Right lobe of liver (tissue), 4 donors: ENCODE measurements at regions not wholly inside any gene's neighbourhood (a gene's known extent, or its start where the extent isn't known, plus 50 kb on each side); places are given as distances from the start of the nearest gene placed in this dataset.

Source experiments
- POLR2A ChIP-seq: fragments of 450-650 bp; IDR thresholded peaks from one replicate; pipeline ENCODE4 v1.6.1; 2017; ENCODE audit warnings: antibody characterized with exemption, mild to moderate bottlenecking
- TF ChIP-seq, protein P1 (sequence below), 4 donors: fragments of 200-600 bp in 3 of 4; fragments of 450-650 bp in 1 of 4; IDR thresholded peaks; one replicate each; pipeline versions ENCODE4 v1.5.1 to v1.8.0; 2016 to 2022; ENCODE audit warnings: antibody characterized with exemption in 4 of 4, mild to moderate bottlenecking in 2 of 4
- donor health status: DM: no; HTN: no; CAD: no.
- donor health status: DM: no; HTN: no; CAD: no.
- donor health status: DM: no; HTN: yes; CAD: no.

DNA sequence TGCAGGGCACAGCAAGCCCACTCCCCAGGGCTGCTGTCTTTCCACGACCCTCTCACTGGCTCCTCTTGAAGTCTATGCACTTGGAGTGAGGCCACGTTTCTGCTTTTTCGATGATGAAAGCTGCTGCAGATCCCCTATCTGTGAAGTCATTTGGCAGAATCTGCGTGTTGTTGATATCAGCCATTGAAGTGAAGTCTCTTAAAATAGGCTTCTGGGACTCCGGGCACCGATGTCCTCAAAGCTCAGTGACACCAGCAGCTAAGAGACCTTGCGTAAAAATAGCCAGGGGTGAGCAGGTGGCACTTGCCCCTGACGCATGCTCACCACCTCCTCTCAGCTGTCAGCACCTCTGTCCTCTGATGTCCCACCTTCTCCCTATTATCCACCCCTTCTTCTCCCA is 89.4 kb upstream of the FHL2 start:
- TF ChIP-seq POLR2A = no peak
- TF ChIP-seq, protein P1, sequence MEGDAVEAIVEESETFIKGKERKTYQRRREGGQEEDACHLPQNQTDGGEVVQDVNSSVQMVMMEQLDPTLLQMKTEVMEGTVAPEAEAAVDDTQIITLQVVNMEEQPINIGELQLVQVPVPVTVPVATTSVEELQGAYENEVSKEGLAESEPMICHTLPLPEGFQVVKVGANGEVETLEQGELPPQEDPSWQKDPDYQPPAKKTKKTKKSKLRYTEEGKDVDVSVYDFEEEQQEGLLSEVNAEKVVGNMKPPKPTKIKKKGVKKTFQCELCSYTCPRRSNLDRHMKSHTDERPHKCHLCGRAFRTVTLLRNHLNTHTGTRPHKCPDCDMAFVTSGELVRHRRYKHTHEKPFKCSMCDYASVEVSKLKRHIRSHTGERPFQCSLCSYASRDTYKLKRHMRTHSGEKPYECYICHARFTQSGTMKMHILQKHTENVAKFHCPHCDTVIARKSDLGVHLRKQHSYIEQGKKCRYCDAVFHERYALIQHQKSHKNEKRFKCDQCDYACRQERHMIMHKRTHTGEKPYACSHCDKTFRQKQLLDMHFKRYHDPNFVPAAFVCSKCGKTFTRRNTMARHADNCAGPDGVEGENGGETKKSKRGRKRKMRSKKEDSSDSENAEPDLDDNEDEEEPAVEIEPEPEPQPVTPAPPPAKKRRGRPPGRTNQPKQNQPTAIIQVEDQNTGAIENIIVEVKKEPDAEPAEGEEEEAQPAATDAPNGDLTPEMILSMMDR (IDR thresholded peaks at IDR 0.05) = no peak
